Hepatocyte (in vitro differentiated cells): ENCODE measurements at regions not wholly inside any gene's neighbourhood (a gene's known extent, or its start where the extent isn't known, plus 50 kb on each side); places are given as distances from the start of the nearest gene placed in this dataset.

Experiments
- CTCF ChIP-seq: fragments of 200-600 bp; sonication (generic); IDR thresholded peaks from 2 replicates; pipeline ENCODE4 v1.5.1; 2016; ENCODE audit warnings: antibody characterized with exemption, mild to moderate bottlenecking; ENCODE audit not compliant: poor library complexity
- EZH2 ChIP-seq: fragments of 200-600 bp; sonication (generic); IDR thresholded peaks from 2 replicates; pipeline ENCODE4 v1.6.1; 2016; ENCODE audit warnings: antibody characterized with exemption, mild to moderate bottlenecking, borderline replicate concordance
- EZH2phosphoT487 ChIP-seq: fragments of 200-600 bp; sonication (generic); IDR thresholded peaks from one replicate; pipeline ENCODE4 v1.6.1; 2018; ENCODE audit warnings: antibody characterized with exemption, mild to moderate bottlenecking, low read depth, moderate library complexity; ENCODE audit not compliant: unreplicated experiment, severe bottlenecking

GRCh38 chr4:164108971-164109370, 614.5 kb downstream of the TMA16 start:
- TF ChIP-seq CTCF (no peak), EZH2 (no peak), EZH2phosphoT487 (peak; percentile 94)
